ENCODE measurements at regions not wholly inside any gene's neighbourhood (a gene's known extent, or its start where the extent isn't known, plus 50 kb on each side); places are given as distances from the start of the nearest gene placed in this dataset.
A peak's percentile ranks its signal among the peaks of the same experiment; 100 is the strongest.

DNA sequence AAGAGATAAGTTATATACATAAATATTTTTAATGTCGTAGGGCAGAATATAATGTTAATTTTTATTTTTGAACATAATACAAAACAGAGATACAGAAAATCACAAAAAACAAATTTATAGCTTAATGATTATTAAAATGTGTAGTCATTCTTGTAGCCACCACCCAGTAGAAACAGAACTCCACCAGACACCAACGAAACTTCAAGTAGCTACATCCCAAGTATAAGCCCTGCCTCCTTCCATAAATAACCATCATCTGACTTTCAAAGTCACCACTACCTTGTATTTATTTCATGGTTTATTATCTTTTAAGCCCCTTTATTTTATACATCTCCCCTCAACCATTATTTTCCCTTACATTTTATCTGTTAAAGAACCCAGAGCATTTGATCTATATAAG, 111.9 kb upstream of the ZWINT start (continued):
- TF ChIP-seq YBX1 (IDR thresholded peaks at IDR 0.05): no peak
- TF ChIP-seq NR2F1 (conservative IDR thresholded peaks at IDR 0.05): no peak
- TF ChIP-seq TCF7 (IDR thresholded peaks at IDR 0.05; ENCODE audit: borderline replicate concordance): no peak

DNA sequence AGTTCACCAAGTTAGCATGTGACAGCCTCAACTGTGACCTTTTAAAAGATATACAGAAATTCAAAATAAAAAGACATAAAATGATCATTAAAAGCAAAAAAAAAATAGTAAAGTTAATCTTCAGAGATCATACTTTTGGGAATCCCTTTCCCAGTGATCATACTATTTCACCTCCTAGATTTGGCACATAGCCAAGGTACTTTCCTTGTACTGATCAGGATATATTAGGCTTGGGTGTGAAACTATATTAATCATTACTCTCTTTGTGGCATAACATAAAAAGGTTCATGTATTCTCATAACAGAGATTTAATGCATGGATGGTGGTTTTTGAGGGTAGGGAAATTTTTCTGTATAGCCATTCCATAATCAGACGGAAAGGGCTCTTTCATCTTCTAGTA, 109.6 kb upstream of the ZWINT start:
- FAIRE-seq (no peak), DNase-seq (ENCODE audit: low read depth, low spot score) (no peak), ATAC-seq (peak; percentile 27)
- Histone ChIP-seq H3K9ac (ENCODE audit: control insufficient read depth, insufficient read depth, low read length) (no peak overlapping the region), H3K4me3 (no peak overlapping the region), H3K79me2 (ENCODE audit: control insufficient read depth, insufficient read depth, low read length) (no peaks in the 10 kb centered on the region), H3K9me3 (replicated peaks; ENCODE audit: control insufficient read depth, insufficient read depth, low read length) (no peaks in the 10 kb centered on the region), H3K27ac (ENCODE audit: control insufficient read depth, insufficient read depth) (no peak overlapping the region), H3K27me3 (replicated peaks in 1 of 2; ENCODE audit: control insufficient read depth in 2 of 2, insufficient read depth in 2 of 2, low read length in 1 of 2) (no peaks in the 10 kb centered on the region), H3K4me1 (ENCODE audit: control insufficient read depth, insufficient read depth, low read length) (no peaks in the 10 kb centered on the region), H4K20me1 (ENCODE audit: control insufficient read depth, insufficient read depth) (no peaks in the 10 kb centered on the region), H3K36me3 (ENCODE audit: control insufficient read depth in 2 of 2, insufficient read depth in 2 of 2, low read length in 1 of 2) (no peaks in the 10 kb centered on the region), H2AFZ (ENCODE audit: control insufficient read depth, low read depth, low read length) (no peak overlapping the region), H3K4me2 (ENCODE audit: control insufficient read depth, insufficient read depth) (no peak overlapping the region)
- in situ Hi-C loops (cut with MboI) (no loop called here), intact Hi-C loops (cut with micrococcal nuclease; ENCODE audit: unreplicated experiment) (no loop called here)
- BruUV-seq (replicated peaks): no TSS peak
- ChIA-PET CTCF (interaction anchor here (0.8 to 0.9 kb wide), 2 partner anchors 352 to 1184 kb away, joined by 3 to 4 read pairs; no protein-coding TSS in a partner anchor), SMC1A (ENCODE audit: uncharacterized antibody, unreplicated experiment) (interaction anchor here (0.9 to 1.5 kb wide), 2 partner anchors 36 to 232 kb away, joined by 3 read pairs; no protein-coding TSS in a partner anchor), POLR2A (no interaction called here), RAD21 (ENCODE audit: unreplicated experiment) (interaction anchor here (0.5 to 2.7 kb wide), 3 partner anchors 12 to 439 kb away, joined by 3 to 15 read pairs (median 5); no protein-coding TSS in a partner anchor)
- WGBS (ENCODE audit: insufficient coverage, insufficient replicate concordance, low lambda C conversion rate, missing lambda C conversion rate): 0% methylated on average over 1 of the region's 1 CpG
- TF ChIP-seq CREB1 (IDR thresholded peaks at IDR 0.05; ENCODE audit: low read depth) (no peak), BACH1 (IDR thresholded peaks at IDR 0.05; ENCODE audit: borderline replicate concordance) (no peak), TCF12 (IDR thresholded peaks at IDR 0.05; ENCODE audit: low read depth, low read length) (no peak), NR2C2 (IDR thresholded peaks at IDR 0.05; ENCODE audit: borderline replicate concordance, control insufficient read depth, insufficient read length, low read depth) (no peak), NR2C1 (IDR thresholded peaks at IDR 0.05) (no peak), NBN (IDR thresholded peaks at IDR 0.05) (no peak), ZNF24 (IDR thresholded peaks at IDR 0.05) (no peak)
- TF ChIP-seq, protein P1, sequence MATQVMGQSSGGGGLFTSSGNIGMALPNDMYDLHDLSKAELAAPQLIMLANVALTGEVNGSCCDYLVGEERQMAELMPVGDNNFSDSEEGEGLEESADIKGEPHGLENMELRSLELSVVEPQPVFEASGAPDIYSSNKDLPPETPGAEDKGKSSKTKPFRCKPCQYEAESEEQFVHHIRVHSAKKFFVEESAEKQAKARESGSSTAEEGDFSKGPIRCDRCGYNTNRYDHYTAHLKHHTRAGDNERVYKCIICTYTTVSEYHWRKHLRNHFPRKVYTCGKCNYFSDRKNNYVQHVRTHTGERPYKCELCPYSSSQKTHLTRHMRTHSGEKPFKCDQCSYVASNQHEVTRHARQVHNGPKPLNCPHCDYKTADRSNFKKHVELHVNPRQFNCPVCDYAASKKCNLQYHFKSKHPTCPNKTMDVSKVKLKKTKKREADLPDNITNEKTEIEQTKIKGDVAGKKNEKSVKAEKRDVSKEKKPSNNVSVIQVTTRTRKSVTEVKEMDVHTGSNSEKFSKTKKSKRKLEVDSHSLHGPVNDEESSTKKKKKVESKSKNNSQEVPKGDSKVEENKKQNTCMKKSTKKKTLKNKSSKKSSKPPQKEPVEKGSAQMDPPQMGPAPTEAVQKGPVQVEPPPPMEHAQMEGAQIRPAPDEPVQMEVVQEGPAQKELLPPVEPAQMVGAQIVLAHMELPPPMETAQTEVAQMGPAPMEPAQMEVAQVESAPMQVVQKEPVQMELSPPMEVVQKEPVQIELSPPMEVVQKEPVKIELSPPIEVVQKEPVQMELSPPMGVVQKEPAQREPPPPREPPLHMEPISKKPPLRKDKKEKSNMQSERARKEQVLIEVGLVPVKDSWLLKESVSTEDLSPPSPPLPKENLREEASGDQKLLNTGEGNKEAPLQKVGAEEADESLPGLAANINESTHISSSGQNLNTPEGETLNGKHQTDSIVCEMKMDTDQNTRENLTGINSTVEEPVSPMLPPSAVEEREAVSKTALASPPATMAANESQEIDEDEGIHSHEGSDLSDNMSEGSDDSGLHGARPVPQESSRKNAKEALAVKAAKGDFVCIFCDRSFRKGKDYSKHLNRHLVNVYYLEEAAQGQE (IDR thresholded peaks at IDR 0.05; ENCODE audit: low read depth, low read length): no peak
- TF ChIP-seq, protein P2, sequence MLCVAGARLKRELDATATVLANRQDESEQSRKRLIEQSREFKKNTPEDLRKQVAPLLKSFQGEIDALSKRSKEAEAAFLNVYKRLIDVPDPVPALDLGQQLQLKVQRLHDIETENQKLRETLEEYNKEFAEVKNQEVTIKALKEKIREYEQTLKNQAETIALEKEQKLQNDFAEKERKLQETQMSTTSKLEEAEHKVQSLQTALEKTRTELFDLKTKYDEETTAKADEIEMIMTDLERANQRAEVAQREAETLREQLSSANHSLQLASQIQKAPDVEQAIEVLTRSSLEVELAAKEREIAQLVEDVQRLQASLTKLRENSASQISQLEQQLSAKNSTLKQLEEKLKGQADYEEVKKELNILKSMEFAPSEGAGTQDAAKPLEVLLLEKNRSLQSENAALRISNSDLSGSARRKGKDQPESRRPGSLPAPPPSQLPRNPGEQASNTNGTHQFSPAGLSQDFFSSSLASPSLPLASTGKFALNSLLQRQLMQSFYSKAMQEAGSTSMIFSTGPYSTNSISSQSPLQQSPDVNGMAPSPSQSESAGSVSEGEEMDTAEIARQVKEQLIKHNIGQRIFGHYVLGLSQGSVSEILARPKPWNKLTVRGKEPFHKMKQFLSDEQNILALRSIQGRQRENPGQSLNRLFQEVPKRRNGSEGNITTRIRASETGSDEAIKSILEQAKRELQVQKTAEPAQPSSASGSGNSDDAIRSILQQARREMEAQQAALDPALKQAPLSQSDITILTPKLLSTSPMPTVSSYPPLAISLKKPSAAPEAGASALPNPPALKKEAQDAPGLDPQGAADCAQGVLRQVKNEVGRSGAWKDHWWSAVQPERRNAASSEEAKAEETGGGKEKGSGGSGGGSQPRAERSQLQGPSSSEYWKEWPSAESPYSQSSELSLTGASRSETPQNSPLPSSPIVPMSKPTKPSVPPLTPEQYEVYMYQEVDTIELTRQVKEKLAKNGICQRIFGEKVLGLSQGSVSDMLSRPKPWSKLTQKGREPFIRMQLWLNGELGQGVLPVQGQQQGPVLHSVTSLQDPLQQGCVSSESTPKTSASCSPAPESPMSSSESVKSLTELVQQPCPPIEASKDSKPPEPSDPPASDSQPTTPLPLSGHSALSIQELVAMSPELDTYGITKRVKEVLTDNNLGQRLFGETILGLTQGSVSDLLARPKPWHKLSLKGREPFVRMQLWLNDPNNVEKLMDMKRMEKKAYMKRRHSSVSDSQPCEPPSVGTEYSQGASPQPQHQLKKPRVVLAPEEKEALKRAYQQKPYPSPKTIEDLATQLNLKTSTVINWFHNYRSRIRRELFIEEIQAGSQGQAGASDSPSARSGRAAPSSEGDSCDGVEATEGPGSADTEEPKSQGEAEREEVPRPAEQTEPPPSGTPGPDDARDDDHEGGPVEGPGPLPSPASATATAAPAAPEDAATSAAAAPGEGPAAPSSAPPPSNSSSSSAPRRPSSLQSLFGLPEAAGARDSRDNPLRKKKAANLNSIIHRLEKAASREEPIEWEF (IDR thresholded peaks at IDR 0.05; ENCODE audit: insufficient replicate concordance, low read depth, low read length): no peak
- TF ChIP-seq, protein P3, sequence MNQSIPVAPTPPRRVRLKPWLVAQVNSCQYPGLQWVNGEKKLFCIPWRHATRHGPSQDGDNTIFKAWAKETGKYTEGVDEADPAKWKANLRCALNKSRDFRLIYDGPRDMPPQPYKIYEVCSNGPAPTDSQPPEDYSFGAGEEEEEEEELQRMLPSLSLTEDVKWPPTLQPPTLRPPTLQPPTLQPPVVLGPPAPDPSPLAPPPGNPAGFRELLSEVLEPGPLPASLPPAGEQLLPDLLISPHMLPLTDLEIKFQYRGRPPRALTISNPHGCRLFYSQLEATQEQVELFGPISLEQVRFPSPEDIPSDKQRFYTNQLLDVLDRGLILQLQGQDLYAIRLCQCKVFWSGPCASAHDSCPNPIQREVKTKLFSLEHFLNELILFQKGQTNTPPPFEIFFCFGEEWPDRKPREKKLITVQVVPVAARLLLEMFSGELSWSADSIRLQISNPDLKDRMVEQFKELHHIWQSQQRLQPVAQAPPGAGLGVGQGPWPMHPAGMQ (IDR thresholded peaks at IDR 0.05; ENCODE audit: borderline replicate concordance): no peak

Data from GM12878 (cell line).